Spleen (tissue), 11 donors: ENCODE measurements at regions not wholly inside any gene's neighbourhood (a gene's known extent, or its start where the extent isn't known, plus 50 kb on each side); places are given as distances from the start of the nearest gene placed in this dataset.

Experiments used
- DNase-seq: peaks from one replicate; pipeline ENCODE4 v3.0.0-alpha.2; 2020
- H3K27ac ChIP-seq, 8 donors: fragments of 200-600 bp; sonication (generic) in 7 of 8; 1 replicate in 4 of 8; 2 replicates in 4 of 8; pipeline versions ENCODE4 v1.5.0 to v1.8.0; 2016 to 2021; ENCODE audit warnings: inconsistent platforms in 4 of 8, mild to moderate bottlenecking in 4 of 8, moderate library complexity in 1 of 8
- H3K27me3 ChIP-seq, 7 donors: fragments of 200-600 bp; sonication (generic) in 6 of 7; replicated peaks in 1 of 7; 1 replicate in 4 of 7; 2 replicates in 3 of 7; pipeline versions ENCODE4 v1.5.0 to v1.8.0; 2016 to 2021; ENCODE audit warnings: inconsistent platforms in 3 of 7, mild to moderate bottlenecking in 1 of 7
- H3K36me3 ChIP-seq, 6 donors: fragments of 200-600 bp; sonication (generic) in 5 of 6; 1 replicate in 4 of 6; 2 replicates in 2 of 6; pipeline versions ENCODE4 v1.5.0 to v1.8.0; 2016 to 2021; ENCODE audit warnings: inconsistent platforms in 2 of 6
- H3K4me1 ChIP-seq, 6 donors: fragments of 200-600 bp; sonication (generic) in 5 of 6; 1 replicate in 3 of 6; 2 replicates in 3 of 6; pipeline versions ENCODE4 v1.5.0 to v1.8.0; 2016 to 2021; ENCODE audit warnings: inconsistent platforms in 3 of 6
- H3K4me3 ChIP-seq, 8 donors: fragments of 200-600 bp; sonication (generic) in 7 of 8; 1 replicate in 4 of 8; 2 replicates in 4 of 8; pipeline versions ENCODE4 v1.5.0 to v1.8.0; 2016 to 2021; ENCODE audit warnings: inconsistent platforms in 4 of 8, mild to moderate bottlenecking in 4 of 8, moderate library complexity in 2 of 8
- H3K9me3 ChIP-seq, 8 donors: fragments of 200-600 bp; sonication (generic) in 7 of 8; 1 replicate in 4 of 8; 2 replicates in 4 of 8; pipeline versions ENCODE4 v1.5.0 to v1.8.0; 2016 to 2021; ENCODE audit warnings: inconsistent platforms in 4 of 8
- POLR2A ChIP-seq, 3 donors: fragments of 450-650 bp; IDR thresholded peaks; one replicate each; pipeline ENCODE4 v1.5.1; 2017; ENCODE audit warnings: antibody characterized with exemption in 3 of 3, mild to moderate bottlenecking in 1 of 3
- POLR2AphosphoS5 ChIP-seq, 3 donors: sonication (generic); formaldehyde crosslinking; IDR thresholded peaks; one replicate each; pipeline ENCODE4 v1.5.1; 2017; ENCODE audit warnings: antibody characterized with exemption in 3 of 3
- WGBS, 5 donors: extraction: QIAGEN DNeasy Blood & Tissue Kit in 3 of 5; methylation state at CpG; one replicate each; pipeline versions ENCODE4 v1.1.5 to v1.1.7; 2013 to 2018; 5-methylcytosine and 5-hydroxymethylcytosine counted together
- intact Hi-C: fragments of 100-400 bp; cut with DNase I; formaldehyde crosslinking; loops from one replicate; pipeline ENCODE4 v1.15.0; 2023; ENCODE audit warnings: low total_unique reads
- TF ChIP-seq, protein P1 (sequence below), 11 experiments: fragments of 200-600 bp in 7 of 11; fragments of 450-650 bp in 4 of 11; sonication (generic) in 4 of 11; IDR thresholded peaks in 8 of 11; conservative IDR thresholded peaks in 3 of 11; 1 replicate in 7 of 11; 2 replicates in 4 of 11; pipeline versions ENCODE4 v1.4.0 to v1.8.0; 2016 to 2021; ENCODE audit warnings: antibody characterized with exemption in 11 of 11, inconsistent platforms in 4 of 11, mild to moderate bottlenecking in 1 of 11
- donor health status: healthy with polysubstance abuse.
- donor health status: DM: no; HTN: no; CAD: no; lungs with moderate emphysema.
- donor health status: DM: no; HTN: no; CAD: no.
- donor health status: Bipolar disorder and iron deficiency.
- donor health status: healthy.
- donor health status: DM: no; HTN: no; CAD: no.
- donor health status: DM: yes; HTN: yes; CAD: no.

DNA sequence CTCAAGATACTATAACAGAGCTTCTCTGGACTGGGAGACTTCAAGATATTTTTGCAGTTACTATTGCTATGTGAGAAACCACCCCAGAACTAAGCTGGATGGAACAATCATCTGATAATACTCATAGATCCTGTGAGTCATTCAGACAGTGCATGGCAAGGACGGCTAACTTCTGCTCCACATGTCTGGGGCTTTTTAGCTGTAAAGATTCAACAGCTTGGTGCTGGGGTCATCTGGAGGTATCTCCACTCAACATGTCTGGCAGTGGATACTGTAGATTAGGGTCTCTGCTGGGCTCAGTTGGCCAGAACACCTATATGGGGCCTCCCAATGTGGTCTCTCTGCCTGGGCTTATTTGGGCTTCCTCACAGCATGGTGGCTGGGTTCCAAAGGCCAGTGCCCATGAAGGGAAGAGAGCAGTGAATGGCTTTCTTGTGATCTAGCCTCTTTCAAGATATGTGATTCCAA, 117.3 kb upstream of the SLC7A14 start:
- TF ChIP-seq POLR2AphosphoS5 (IDR thresholded peaks at IDR 0.05) (no peak), POLR2A (IDR thresholded peaks at IDR 0.05) (no peak)
- TF ChIP-seq, protein P1, sequence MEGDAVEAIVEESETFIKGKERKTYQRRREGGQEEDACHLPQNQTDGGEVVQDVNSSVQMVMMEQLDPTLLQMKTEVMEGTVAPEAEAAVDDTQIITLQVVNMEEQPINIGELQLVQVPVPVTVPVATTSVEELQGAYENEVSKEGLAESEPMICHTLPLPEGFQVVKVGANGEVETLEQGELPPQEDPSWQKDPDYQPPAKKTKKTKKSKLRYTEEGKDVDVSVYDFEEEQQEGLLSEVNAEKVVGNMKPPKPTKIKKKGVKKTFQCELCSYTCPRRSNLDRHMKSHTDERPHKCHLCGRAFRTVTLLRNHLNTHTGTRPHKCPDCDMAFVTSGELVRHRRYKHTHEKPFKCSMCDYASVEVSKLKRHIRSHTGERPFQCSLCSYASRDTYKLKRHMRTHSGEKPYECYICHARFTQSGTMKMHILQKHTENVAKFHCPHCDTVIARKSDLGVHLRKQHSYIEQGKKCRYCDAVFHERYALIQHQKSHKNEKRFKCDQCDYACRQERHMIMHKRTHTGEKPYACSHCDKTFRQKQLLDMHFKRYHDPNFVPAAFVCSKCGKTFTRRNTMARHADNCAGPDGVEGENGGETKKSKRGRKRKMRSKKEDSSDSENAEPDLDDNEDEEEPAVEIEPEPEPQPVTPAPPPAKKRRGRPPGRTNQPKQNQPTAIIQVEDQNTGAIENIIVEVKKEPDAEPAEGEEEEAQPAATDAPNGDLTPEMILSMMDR (IDR thresholded peaks at IDR 0.05 in 8 of 11, conservative IDR thresholded peaks at IDR 0.05 in 3 of 11), result no peak
- intact Hi-C loops, result no loop called here
- WGBS, 5 donors, result 80 to 94% (median 92%) methylated on average over 1 of the region's 1 CpG

DNA sequence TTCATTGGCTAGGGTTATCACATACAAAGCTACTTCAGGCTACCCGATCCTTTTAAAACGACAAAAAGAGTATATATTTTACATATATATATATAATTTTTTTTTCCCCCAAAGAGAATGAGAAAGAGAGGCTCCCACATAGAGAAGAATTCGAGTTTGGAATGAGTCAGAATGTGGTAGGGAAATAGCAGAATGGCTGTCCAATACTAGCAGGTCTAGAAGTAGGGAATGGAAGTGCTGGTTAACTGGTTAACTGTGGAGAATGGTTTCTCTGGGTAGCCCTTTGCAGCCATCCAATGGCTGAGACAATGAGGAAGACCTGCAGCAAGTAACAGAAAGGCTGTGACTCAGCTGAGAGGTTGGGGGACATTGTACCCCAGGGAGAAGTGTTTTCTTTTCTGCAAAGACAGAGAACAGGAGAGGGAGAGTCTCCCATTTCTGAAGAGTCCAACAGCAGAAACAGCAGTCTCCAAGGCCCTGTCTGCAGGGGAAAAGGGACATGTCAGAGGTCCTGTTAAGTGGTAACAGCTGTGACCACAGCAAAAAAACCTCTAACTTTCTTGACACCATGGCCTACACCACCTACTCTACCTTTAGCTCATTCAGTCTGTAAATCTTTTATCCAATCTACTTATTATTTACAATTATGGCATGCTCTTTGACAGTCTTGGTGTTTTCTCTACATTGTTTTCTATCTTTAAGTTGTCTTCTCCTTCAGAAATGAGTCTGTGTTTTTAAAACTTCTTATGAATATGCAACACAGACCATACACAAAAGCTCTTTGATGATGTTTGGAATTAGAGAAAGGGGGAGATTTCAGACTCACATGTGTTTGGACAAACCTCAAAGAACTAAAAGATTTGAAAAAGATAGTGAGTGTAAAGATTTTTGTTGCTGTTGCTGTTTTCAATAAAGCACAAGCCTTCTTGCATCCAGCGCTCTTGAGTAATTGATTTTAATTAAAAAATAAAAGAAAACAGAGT, 116.1 kb upstream of the SLC7A14 start:
- intact Hi-C loops, result no loop called here
- H3K9me3 ChIP-seq, result no peaks in the 10 kb centered on the region
- H3K4me3 ChIP-seq, result no peak overlapping the region
- no peak for TF ChIP-seq POLR2AphosphoS5 (IDR thresholded peaks at IDR 0.05)
- TF ChIP-seq, protein P1 (IDR thresholded peaks at IDR 0.05 in 8 of 11, conservative IDR thresholded peaks at IDR 0.05 in 3 of 11), result no peak
- no peak for TF ChIP-seq POLR2A (IDR thresholded peaks at IDR 0.05)
- no peaks in the 10 kb centered on the region for H3K4me1 ChIP-seq
- no peaks in the 10 kb centered on the region for H3K36me3 ChIP-seq
- WGBS, 5 donors, result 63 to 77% (median 72%) methylated on average over 4 of the region's 4 CpGs
- no peaks in the 10 kb centered on the region for H3K27me3 ChIP-seq
- H3K27ac ChIP-seq, result no peak overlapping the region
- DNase-seq, result no peak

More for the DNA sequence above, 117.3 kb upstream of the SLC7A14 start:
- DNase-seq, result no peak
- Histone ChIP-seq H3K4me3 (no peak overlapping the region), H3K4me1 (no peaks in the 10 kb centered on the region), H3K9me3 (no peaks in the 10 kb centered on the region), H3K36me3 (no peaks in the 10 kb centered on the region), H3K27me3 (no peaks in the 10 kb centered on the region), H3K27ac (no peak overlapping the region)

DNA sequence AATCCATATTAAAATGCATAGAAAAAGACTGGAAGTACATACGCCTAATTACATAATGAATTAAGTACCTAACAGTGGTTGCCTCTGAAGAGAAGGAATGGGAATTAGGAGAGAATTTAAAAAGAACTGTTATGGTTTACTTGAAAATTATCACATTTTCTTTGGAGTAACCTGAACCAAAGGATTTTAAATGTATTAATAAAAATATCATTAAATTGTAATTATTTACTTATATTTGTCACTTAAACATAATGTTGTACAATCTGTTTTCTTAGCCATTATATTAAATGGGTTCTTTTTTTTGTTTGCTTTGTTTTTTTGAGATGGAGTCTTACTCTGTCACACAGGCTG, 114.2 kb upstream of the SLC7A14 start:
- Histone ChIP-seq H3K4me3 (no peak overlapping the region), H3K9me3 (no peaks in the 10 kb centered on the region), H3K4me1 (no peaks in the 10 kb centered on the region), H3K36me3 (no peaks in the 10 kb centered on the region), H3K27me3 (no peaks in the 10 kb centered on the region), H3K27ac (no peak overlapping the region)
- no peak for DNase-seq
- WGBS, 5 donors, result 41 to 98% (median 55%) methylated on average over 1 of the region's 1 CpG
- TF ChIP-seq POLR2A (IDR thresholded peaks at IDR 0.05), result no peak
- TF ChIP-seq, protein P1 (IDR thresholded peaks at IDR 0.05 in 8 of 11, conservative IDR thresholded peaks at IDR 0.05 in 3 of 11), result no peak
- TF ChIP-seq POLR2AphosphoS5 (IDR thresholded peaks at IDR 0.05), result no peak
- intact Hi-C loops, result no loop called here
